Mammary epithelial cell (primary cell): ENCODE measurements at regions not wholly inside any gene's neighbourhood (a gene's known extent, or its start where the extent isn't known, plus 50 kb on each side); places are given as distances from the start of the nearest gene placed in this dataset.

ENCODE experiments used
- CTCF ChIP-seq, 2 donors: IDR thresholded peaks in 1 of 2; conservative IDR thresholded peaks in 1 of 2; 2 replicates each; pipeline ENCODE4 v1.5.1; 2011 to 2012; ENCODE audit warnings: inconsistent platforms in 2 of 2, low read length in 2 of 2, mild to moderate bottlenecking in 2 of 2, control low read depth in 1 of 2, low read depth in 1 of 2; ENCODE audit not compliant: insufficient read depth in 1 of 2; ENCODE audit errors: extremely low read depth in 1 of 2
- EZH2 ChIP-seq: IDR thresholded peaks from 2 replicates; pipeline ENCODE4 v1.6.1; 2012; ENCODE audit warnings: low read length, inconsistent platforms, borderline replicate concordance

GRCh38 chr12:13727707-13728195 is 253.7 kb downstream of the GRIN2B start:
- no peak for TF ChIP-seq EZH2
- no peak for TF ChIP-seq CTCF (conservative IDR thresholded peaks at IDR 0.05 in 1 of 2, IDR thresholded peaks at IDR 0.05 in 1 of 2; ENCODE audit: extremely low read depth in 1 of 2, insufficient read depth in 1 of 2, low read depth in 1 of 2, low read length in 2 of 2)
